PC-9 (cell line): ENCODE measurements at regions not wholly inside any gene's neighbourhood (a gene's known extent, or its start where the extent isn't known, plus 50 kb on each side); places are given as distances from the start of the nearest gene placed in this dataset.

Experiments
- BruUV-seq: library from RNA; stranded (reverse); fragments of 400-500 nt; replicated peaks from 2 replicates; lab custom pipeline; 2021; lab: Mats Ljungman, UMichigan
- CTCF ChIA-PET: fragments of 300-600 bp; sonication (Branson Sonifier 250); formaldehyde crosslinking; loops from one replicate; lab custom pipeline; 2022; ENCODE audit warnings: antibody characterized with exemption; lab: Charles Lee
- POLR2A ChIA-PET: fragments of 300-600 bp; sonication (Branson Sonifier 250); formaldehyde crosslinking; loops from one replicate; lab custom pipeline; 2022; ENCODE audit warnings: antibody characterized with exemption; ENCODE audit not compliant: unreplicated experiment; lab: Charles Lee
- DNase-seq, 2 experiments: peaks; one replicate each; pipeline versions ENCODE4 v3.0.0 to v3.0.0-alpha.2; 2015 to 2022; ENCODE audit warnings: mixed read lengths in 1 of 2
- H2AFZ ChIP-seq: fragments of 200-600 bp; sonication (generic); 2 replicates; pipeline ENCODE4 v1.8.1; 2017; ENCODE audit warnings: antibody characterized with exemption
- H3F3A ChIP-seq: fragments of 200-600 bp; sonication (generic); 2 replicates; pipeline ENCODE4 v1.8.1; 2017; ENCODE audit warnings: antibody characterized with exemption, mild to moderate bottlenecking, low read depth; ENCODE audit not compliant: insufficient read depth
- H3K27ac ChIP-seq: fragments of 200-600 bp; sonication (generic); 2 replicates; pipeline ENCODE4 v1.6.1; 2016; ENCODE audit warnings: mixed run types
- H3K27me3 ChIP-seq: fragments of 200-600 bp; sonication (generic); 2 replicates; pipeline ENCODE4 v1.6.1; 2016; ENCODE audit warnings: low read depth, mixed run types; ENCODE audit not compliant: insufficient read depth
- H3K36me3 ChIP-seq: fragments of 200-600 bp; sonication (generic); 2 replicates; pipeline ENCODE4 v1.6.1; 2016; ENCODE audit warnings: low read depth, mixed run types
- H3K4me1 ChIP-seq: fragments of 200-600 bp; sonication (generic); replicated peaks from 2 replicates; pipeline ENCODE4 v1.6.1; 2016; ENCODE audit warnings: mixed run types; ENCODE audit not compliant: insufficient read depth
- H3K4me2 ChIP-seq: fragments of 200-600 bp; sonication (generic); 2 replicates; pipeline ENCODE4 v1.6.1; 2017; ENCODE audit warnings: mixed run types
- H3K4me3 ChIP-seq: fragments of 200-600 bp; sonication (generic); 2 replicates; pipeline ENCODE4 v1.6.1; 2016; ENCODE audit warnings: mixed run types
- H3K79me2 ChIP-seq: fragments of 200-600 bp; sonication (generic); 2 replicates; pipeline ENCODE4 v1.6.1; 2017; ENCODE audit warnings: low read depth, mixed run types
- H3K9me2 ChIP-seq: fragments of 200-600 bp; sonication (generic); 2 replicates; pipeline ENCODE4 v1.8.1; 2017; ENCODE audit warnings: mild to moderate bottlenecking; ENCODE audit not compliant: insufficient read depth
- H3K9me3 ChIP-seq: fragments of 200-600 bp; sonication (generic); 2 replicates; pipeline ENCODE4 v1.8.1; 2016; ENCODE audit warnings: low read depth; ENCODE audit not compliant: insufficient read depth
- H4K20me1 ChIP-seq: fragments of 200-600 bp; sonication (generic); 2 replicates; pipeline ENCODE4 v1.8.1; 2017; ENCODE audit not compliant: insufficient read depth
- CTCF ChIP-seq: fragments of 200-600 bp; sonication (generic); conservative IDR thresholded peaks from 2 replicates; pipeline ENCODE4 v1.6.1; 2017; ENCODE audit warnings: mixed run types, antibody characterized with exemption, mild to moderate bottlenecking, moderate library complexity
- EZH2 ChIP-seq: fragments of 200-600 bp; sonication (generic); IDR thresholded peaks from 2 replicates; pipeline ENCODE4 v1.8.0; 2017; ENCODE audit warnings: antibody characterized with exemption, low read depth
- intact Hi-C: fragments of 100-400 bp; cut with micrococcal nuclease; formaldehyde crosslinking; loops from one replicate; pipeline ENCODE4 v1.10.0; 2022; ENCODE audit not compliant: unreplicated experiment

GRCh38 chr2:84314901-84315330 is 144.2 kb downstream of the SUCLG1 start:
- intact Hi-C loops: no loop called here
- Histone ChIP-seq H3K79me2 (no peaks in the 10 kb centered on the region), H3K27ac (no peak overlapping the region), H3K4me1 (no peaks in the 10 kb centered on the region), H3K9me3 (no peaks in the 10 kb centered on the region), H2AFZ (no peak overlapping the region), H4K20me1 (no peaks in the 10 kb centered on the region), H3K9me2 (no peaks in the 10 kb centered on the region), H3K4me2 (no peak overlapping the region), H3F3A (no peaks in the 10 kb centered on the region), H3K27me3 (peaks cover 40% of the 10 kb centered on the region), H3K36me3 (no peaks in the 10 kb centered on the region), H3K4me3 (no peak overlapping the region)
- TF ChIP-seq CTCF (peak; percentile 91), EZH2 (no peak)
- DNase-seq: peak; percentile 53 to 72
- BruUV-seq: no TSS peak
- ChIA-PET POLR2A (no interaction called here), CTCF (interaction anchor here (0.5 to 1.4 kb wide), 3 partner anchors 12 to 592 kb away, joined by 3 to 5 read pairs (median 3); no protein-coding TSS in a partner anchor)

DNA sequence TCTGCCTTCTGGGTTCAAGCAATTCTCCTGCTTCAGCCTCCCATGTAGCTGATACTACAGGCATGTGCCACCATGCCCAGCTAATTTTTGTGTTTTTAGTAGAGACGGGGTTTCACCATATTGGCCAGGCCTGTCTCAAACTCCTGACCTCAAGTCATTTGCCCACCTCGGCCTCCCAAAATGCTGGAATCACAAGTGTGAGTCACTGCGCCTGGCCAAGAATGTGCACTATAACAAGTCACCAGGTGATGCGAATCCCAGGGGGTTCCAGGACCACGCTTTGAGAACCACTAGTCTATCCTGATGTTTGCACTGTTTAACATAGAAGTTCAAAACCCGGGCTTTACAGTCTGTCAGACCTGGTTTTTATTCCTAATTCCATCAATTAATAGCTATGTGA is 144.8 kb downstream of the SUCLG1 start:
- intact Hi-C loops: no loop called here
- Histone ChIP-seq H3K36me3 (no peaks in the 10 kb centered on the region), H3K79me2 (no peaks in the 10 kb centered on the region), H3K4me2 (no peak overlapping the region), H3K27me3 (peaks cover 34% of the 10 kb centered on the region), H3F3A (no peaks in the 10 kb centered on the region), H2AFZ (no peak overlapping the region), H4K20me1 (no peaks in the 10 kb centered on the region), H3K4me1 (no peaks in the 10 kb centered on the region), H3K9me2 (no peaks in the 10 kb centered on the region), H3K9me3 (no peaks in the 10 kb centered on the region), H3K4me3 (no peak overlapping the region), H3K27ac (no peak overlapping the region)
- TF ChIP-seq EZH2 (no peak), CTCF (no peak)
- BruUV-seq: no TSS peak
- ChIA-PET POLR2A (no interaction called here), CTCF (interaction anchor here (1.1 to 1.4 kb wide), 2 partner anchors 11 to 580 kb away, joined by 3 read pairs; no protein-coding TSS in a partner anchor)
- DNase-seq: no peak

- H3K27me3 ChIP-seq: peaks cover 13% of the 10 kb centered on the region; the same call in 1 of the 2 replicates
- intact Hi-C loops: no loop called here
- H3K4me2 ChIP-seq: no peak overlapping the region
- no peak for DNase-seq
- H4K20me1 ChIP-seq: no peaks in the 10 kb centered on the region
- H3F3A ChIP-seq: no peaks in the 10 kb centered on the region
- no peaks in the 10 kb centered on the region for H3K9me3 ChIP-seq
- no TSS peak for BruUV-seq
- ChIA-PET POLR2A (no interaction called here), CTCF (no interaction called here)
- no peaks in the 10 kb centered on the region for H3K4me1 ChIP-seq
- H2AFZ ChIP-seq: no peak overlapping the region
- no peaks in the 10 kb centered on the region for H3K79me2 ChIP-seq
- TF ChIP-seq CTCF (no peak), EZH2 (no peak)
- H3K9me2 ChIP-seq: no peaks in the 10 kb centered on the region
- H3K27ac ChIP-seq: no peak overlapping the region
- no peak overlapping the region for H3K4me3 ChIP-seq
- H3K36me3 ChIP-seq: no peaks in the 10 kb centered on the region
Measured at GRCh38 chr2:84309281-84309680, 149.8 kb downstream of the SUCLG1 start.
